Caco-2 (cell line): ENCODE measurements at regions not wholly inside any gene's neighbourhood (a gene's known extent, or its start where the extent isn't known, plus 50 kb on each side); places are given as distances from the start of the nearest gene placed in this dataset.

Experiments used
- BruUV-seq: library from RNA; stranded (reverse); fragments of 400-500 nt; replicated peaks from 2 replicates; lab custom pipeline; 2021; lab: Mats Ljungman, UMichigan
- CTCF ChIA-PET: fragments of 300-600 bp; sonication (Branson Sonifier 250); formaldehyde crosslinking; loops from one replicate; lab custom pipeline; 2022; ENCODE audit warnings: antibody characterized with exemption; lab: Charles Lee
- POLR2A ChIA-PET: fragments of 300-600 bp; sonication (Branson Sonifier 250); formaldehyde crosslinking; loops from one replicate; lab custom pipeline; 2022; ENCODE audit warnings: antibody characterized with exemption; lab: Charles Lee
- DNase-seq, 2 experiments: peaks; one replicate each; pipeline versions ENCODE4 v3.0.0 to v3.0.0-alpha.2; 2020 to 2022
- H3K27me3 ChIP-seq: replicated peaks from 2 replicates; pipeline ENCODE4 v1.6.0; 2011; ENCODE audit warnings: low read length; ENCODE audit not compliant: control insufficient read depth, insufficient read depth
- H3K36me3 ChIP-seq: 2 replicates; pipeline ENCODE4 v1.5.1; 2011; ENCODE audit warnings: low read length; ENCODE audit not compliant: control insufficient read depth, insufficient read depth
- H3K4me1 ChIP-seq: fragments of 250-450 bp; sonication (Bioruptor Pico); 2 replicates; pipeline ENCODE4 v1.5.1; 2020; ENCODE audit warnings: mild to moderate bottlenecking
- H3K4me3 ChIP-seq: 2 replicates; pipeline ENCODE4 v1.5.1; 2011; ENCODE audit warnings: low read depth, mild to moderate bottlenecking, control low read depth, low read length
- H3K9me3 ChIP-seq: fragments of 250-450 bp; sonication (Bioruptor Pico); 2 replicates; pipeline ENCODE4 v1.5.1; 2020; ENCODE audit warnings: mild to moderate bottlenecking, moderate library complexity
- H3K27ac Mint-ChIP-seq: one replicate; pipeline ENCODE4 v1.8.0; 2022; ENCODE audit warnings: mixed read lengths; ENCODE audit not compliant: unreplicated experiment
- H3K27me3 Mint-ChIP-seq: one replicate; pipeline ENCODE4 v1.8.0; 2022; ENCODE audit warnings: mixed read lengths; ENCODE audit not compliant: insufficient read depth, unreplicated experiment
- H3K36me3 Mint-ChIP-seq: one replicate; pipeline ENCODE4 v1.8.0; 2022; ENCODE audit warnings: mild to moderate bottlenecking, mixed read lengths; ENCODE audit not compliant: insufficient read depth, unreplicated experiment
- H3K4me1 Mint-ChIP-seq: one replicate; pipeline ENCODE4 v1.8.0; 2022; ENCODE audit warnings: low read depth, mixed read lengths; ENCODE audit not compliant: unreplicated experiment
- H3K4me3 Mint-ChIP-seq: one replicate; pipeline ENCODE4 v1.8.0; 2022; ENCODE audit warnings: mild to moderate bottlenecking, moderate library complexity, mixed read lengths; ENCODE audit not compliant: unreplicated experiment
- H3K9me3 Mint-ChIP-seq: one replicate; pipeline ENCODE4 v1.8.0; 2022; ENCODE audit warnings: mixed read lengths; ENCODE audit not compliant: unreplicated experiment
- intact Hi-C: fragments of 100-400 bp; cut with micrococcal nuclease; formaldehyde crosslinking; loops from one replicate; pipeline ENCODE4 v1.10.0; 2022; ENCODE audit not compliant: unreplicated experiment
- TF ChIP-seq, protein P1 (sequence below), 2 experiments: fragments of 200-600 bp in 1 of 2; IDR thresholded peaks; 1 replicate in 1 of 2; 2 replicates in 1 of 2; pipeline versions ENCODE4 v1.5.1 to v1.8.0; 2011 to 2022; ENCODE audit warnings: antibody characterized with exemption in 1 of 2, control low read depth in 1 of 2, inconsistent platforms in 1 of 2, low read depth in 1 of 2, low read length in 1 of 2, mild to moderate bottlenecking in 1 of 2, moderate library complexity in 1 of 2; ENCODE audit not compliant: insufficient read depth in 1 of 2, severe bottlenecking in 1 of 2, unreplicated experiment in 1 of 2

GRCh38 chr12:131357920-131358319 is 353.0 kb upstream of the SFSWAP start:
- no peaks in the 10 kb centered on the region for H3K9me3 Mint-ChIP-seq

DNA sequence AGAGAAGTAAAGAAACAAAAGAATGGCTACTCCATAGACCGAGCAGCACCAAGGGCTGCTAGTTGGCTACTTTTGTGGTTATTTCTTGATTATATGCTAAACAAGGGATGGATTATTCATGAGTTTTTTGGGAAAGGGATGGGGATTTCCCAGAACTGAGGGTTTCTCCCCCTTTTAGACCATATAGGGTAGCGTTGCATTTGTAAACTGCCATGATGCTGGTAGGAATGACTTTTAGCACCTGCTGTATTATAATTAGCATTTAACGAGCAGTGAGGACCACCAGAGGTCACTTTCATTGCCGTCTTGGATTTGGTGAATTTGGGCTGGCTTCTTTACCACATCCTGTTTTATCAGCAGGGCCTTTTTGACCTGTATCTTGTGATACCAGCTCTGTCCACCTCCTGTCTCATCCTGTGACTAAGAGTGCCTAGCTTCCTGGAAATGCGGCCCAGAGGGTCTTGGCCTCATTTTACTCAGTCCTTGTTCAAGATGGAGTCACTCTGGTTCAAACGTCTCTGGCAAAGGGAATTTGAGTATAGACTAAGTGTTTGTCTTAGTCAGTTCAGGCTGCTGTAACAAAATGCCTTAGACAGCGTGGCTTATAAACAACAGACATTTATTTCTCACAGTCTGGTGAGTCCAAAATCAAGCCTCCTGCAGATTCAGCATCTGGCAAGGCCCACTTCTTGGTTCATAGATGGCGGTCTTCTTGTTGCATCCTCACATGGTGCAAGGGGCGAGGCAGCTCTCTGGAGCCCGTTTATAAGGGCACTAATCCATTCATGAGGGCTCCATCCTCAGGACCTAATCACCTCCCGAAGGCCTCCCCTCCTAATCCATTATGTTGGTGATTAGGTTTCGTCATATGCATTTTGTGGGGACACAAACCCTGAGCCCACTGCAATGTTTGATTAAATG is 348.3 kb upstream of the SFSWAP start:
- ChIA-PET POLR2A (no interaction called here), CTCF (no interaction called here)
- H3K9me3 Mint-ChIP-seq: no peaks in the 10 kb centered on the region
- H3K36me3 Mint-ChIP-seq: no peaks in the 10 kb centered on the region
- TF ChIP-seq, protein P1, sequence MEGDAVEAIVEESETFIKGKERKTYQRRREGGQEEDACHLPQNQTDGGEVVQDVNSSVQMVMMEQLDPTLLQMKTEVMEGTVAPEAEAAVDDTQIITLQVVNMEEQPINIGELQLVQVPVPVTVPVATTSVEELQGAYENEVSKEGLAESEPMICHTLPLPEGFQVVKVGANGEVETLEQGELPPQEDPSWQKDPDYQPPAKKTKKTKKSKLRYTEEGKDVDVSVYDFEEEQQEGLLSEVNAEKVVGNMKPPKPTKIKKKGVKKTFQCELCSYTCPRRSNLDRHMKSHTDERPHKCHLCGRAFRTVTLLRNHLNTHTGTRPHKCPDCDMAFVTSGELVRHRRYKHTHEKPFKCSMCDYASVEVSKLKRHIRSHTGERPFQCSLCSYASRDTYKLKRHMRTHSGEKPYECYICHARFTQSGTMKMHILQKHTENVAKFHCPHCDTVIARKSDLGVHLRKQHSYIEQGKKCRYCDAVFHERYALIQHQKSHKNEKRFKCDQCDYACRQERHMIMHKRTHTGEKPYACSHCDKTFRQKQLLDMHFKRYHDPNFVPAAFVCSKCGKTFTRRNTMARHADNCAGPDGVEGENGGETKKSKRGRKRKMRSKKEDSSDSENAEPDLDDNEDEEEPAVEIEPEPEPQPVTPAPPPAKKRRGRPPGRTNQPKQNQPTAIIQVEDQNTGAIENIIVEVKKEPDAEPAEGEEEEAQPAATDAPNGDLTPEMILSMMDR (IDR thresholded peaks at IDR 0.05; ENCODE audit: insufficient read depth in 1 of 2, low read depth in 1 of 2, low read length in 1 of 2, severe bottlenecking in 1 of 2, unreplicated experiment in 1 of 2): no peak
- no peaks in the 10 kb centered on the region for H3K4me1 Mint-ChIP-seq
- DNase-seq: no peak
- H3K36me3 ChIP-seq: no peaks in the 10 kb centered on the region
- H3K4me3 ChIP-seq: no peak overlapping the region
- H3K27me3 Mint-ChIP-seq: peaks cover 23% of the 10 kb centered on the region
- H3K4me1 ChIP-seq: no peaks in the 10 kb centered on the region
- H3K4me3 Mint-ChIP-seq: no peak overlapping the region
- no peak overlapping the region for H3K27ac Mint-ChIP-seq
- no TSS peak for BruUV-seq
- intact Hi-C loops: no loop called here
- no peaks in the 10 kb centered on the region for H3K27me3 ChIP-seq
- no peaks in the 10 kb centered on the region for H3K9me3 ChIP-seq

More at GRCh38 chr12:131357920-131358319, 353.0 kb upstream of the SFSWAP start:
- Mint-ChIP-seq H3K36me3 (no peaks in the 10 kb centered on the region), H3K27me3 (peaks cover 28% of the 10 kb centered on the region), H3K4me1 (no peaks in the 10 kb centered on the region), H3K4me3 (no peak overlapping the region), H3K27ac (no peak overlapping the region)
- Histone ChIP-seq H3K4me1 (no peaks in the 10 kb centered on the region), H3K9me3 (no peaks in the 10 kb centered on the region), H3K4me3 (no peak overlapping the region), H3K36me3 (no peaks in the 10 kb centered on the region), H3K27me3 (no peaks in the 10 kb centered on the region)
- TF ChIP-seq, protein P1 (IDR thresholded peaks at IDR 0.05; ENCODE audit: insufficient read depth in 1 of 2, low read depth in 1 of 2, low read length in 1 of 2, severe bottlenecking in 1 of 2, unreplicated experiment in 1 of 2): no peak
- no TSS peak for BruUV-seq
- intact Hi-C loops: no loop called here
- CTCF ChIA-PET: no interaction called here
- POLR2A ChIA-PET: no interaction called here
- no peak for DNase-seq

- Mint-ChIP-seq H3K36me3 (no peaks in the 10 kb centered on the region), H3K27ac (no peak overlapping the region), H3K9me3 (no peaks in the 10 kb centered on the region), H3K27me3 (peaks cover 21% of the 10 kb centered on the region), H3K4me1 (no peaks in the 10 kb centered on the region), H3K4me3 (no peak overlapping the region)
- no peak overlapping the region for H3K4me3 ChIP-seq
- no peaks in the 10 kb centered on the region for H3K9me3 ChIP-seq
- BruUV-seq: no TSS peak
- TF ChIP-seq, protein P1 (IDR thresholded peaks at IDR 0.05; ENCODE audit: insufficient read depth in 1 of 2, low read depth in 1 of 2, low read length in 1 of 2, severe bottlenecking in 1 of 2, unreplicated experiment in 1 of 2): no peak
- H3K36me3 ChIP-seq: no peaks in the 10 kb centered on the region
- no peaks in the 10 kb centered on the region for H3K4me1 ChIP-seq
- intact Hi-C loops: no loop called here
- no peak for DNase-seq
- POLR2A ChIA-PET: no interaction called here
- no peaks in the 10 kb centered on the region for H3K27me3 ChIP-seq
- CTCF ChIA-PET: no interaction called here
Measured at GRCh38 chr12:131363393-131363792, 347.5 kb upstream of the SFSWAP start.
